ENCODE measurements at regions not wholly inside any gene's neighbourhood (a gene's known extent, or its start where the extent isn't known, plus 50 kb on each side); places are given as distances from the start of the nearest gene placed in this dataset.

DNA sequence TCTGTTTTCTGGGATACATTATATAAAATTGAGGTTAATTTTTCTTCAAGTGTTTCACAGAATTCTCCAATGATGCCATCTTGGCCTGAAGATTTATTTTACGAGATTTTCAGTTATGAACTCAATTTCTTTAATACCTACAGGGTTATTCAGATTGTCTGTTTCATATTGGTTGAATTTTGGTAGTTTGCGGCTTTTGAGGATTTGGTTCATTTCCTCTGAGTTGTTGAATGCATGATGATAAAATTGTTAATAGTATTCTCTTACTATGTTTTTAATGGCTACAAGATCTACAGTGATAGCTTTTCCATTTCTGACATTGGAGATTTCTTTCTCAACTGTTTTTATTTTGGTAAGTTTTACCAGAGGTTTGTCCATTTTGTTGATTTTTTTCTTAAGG lies 63.9 kb upstream of the PTPRG start:
- no peak overlapping the region for H3K4me2 ChIP-seq (ENCODE audit: control insufficient read depth, extremely low read depth, insufficient read depth, low read depth, low read length)
- no peaks in the 10 kb centered on the region for H3K9me1 ChIP-seq (ENCODE audit: control insufficient read depth, extremely low read depth, insufficient read depth, low read length)
- H3K9ac ChIP-seq (ENCODE audit: control insufficient read depth, extremely low read depth, insufficient read depth, low read length), result no peak overlapping the region
- DNase-seq (ENCODE audit: low read depth, low spot score), result no peak
- H3K9me3 ChIP-seq (ENCODE audit: control insufficient read depth, low read depth, low read length), result no peaks in the 10 kb centered on the region
- no peak overlapping the region for H3K27ac ChIP-seq (ENCODE audit: control insufficient read depth, insufficient read depth, low read length)
- H3K27me3 ChIP-seq (ENCODE audit: control insufficient read depth, extremely low read depth, insufficient read depth, low read length), result no peaks in the 10 kb centered on the region
- no peak overlapping the region for H2AFZ ChIP-seq (ENCODE audit: control insufficient read depth, low read length)
- no peaks in the 10 kb centered on the region for H3K79me2 ChIP-seq (ENCODE audit: control insufficient read depth, insufficient read depth, low read length)
- TF ChIP-seq CTCF (optimal IDR thresholded peaks at IDR 0.05 in 1 of 3, IDR thresholded peaks at IDR 0.05 in 1 of 3, conservative IDR thresholded peaks at IDR 0.05 in 1 of 3; ENCODE audit: extremely low read depth in 1 of 3, insufficient read depth in 2 of 3, low read length in 3 of 3) (no peak), EZH2 (IDR thresholded peaks at IDR 0.05; ENCODE audit: low read length) (no peak)
- dilution Hi-C loops (cut with MboI; ENCODE audit: extremely low pct_ligation_motif_present, low sequenced_read_pairs), result no loop called here
- H4K20me1 ChIP-seq (ENCODE audit: control insufficient read depth, extremely low read depth, insufficient read depth, low read length), result no peaks in the 10 kb centered on the region
- H3K36me3 ChIP-seq (ENCODE audit: control insufficient read depth in 2 of 2, extremely low read depth in 1 of 2, insufficient read depth in 2 of 2, low read length in 2 of 2), result no peaks in the 10 kb centered on the region
- FAIRE-seq, result no peak
- no peak overlapping the region for H3K4me3 ChIP-seq (ENCODE audit: control insufficient read depth in 2 of 3, extremely low read depth in 1 of 3, insufficient read depth in 2 of 3, low read depth in 1 of 3, low read length in 3 of 3)
- no peaks in the 10 kb centered on the region for H3K4me1 ChIP-seq (ENCODE audit: control insufficient read depth, extremely low read depth, insufficient read depth, low read length)

- Histone ChIP-seq H3K4me3 (ENCODE audit: control insufficient read depth in 2 of 3, extremely low read depth in 1 of 3, insufficient read depth in 2 of 3, low read depth in 1 of 3, low read length in 3 of 3) (no peak overlapping the region), H3K4me2 (ENCODE audit: control insufficient read depth, extremely low read depth, insufficient read depth, low read depth, low read length) (no peak overlapping the region), H3K27me3 (ENCODE audit: control insufficient read depth, extremely low read depth, insufficient read depth, low read length) (peaks cover 3% of the 10 kb centered on the region), H2AFZ (ENCODE audit: control insufficient read depth, low read length) (no peak overlapping the region), H3K9me1 (ENCODE audit: control insufficient read depth, extremely low read depth, insufficient read depth, low read length) (no peaks in the 10 kb centered on the region), H4K20me1 (ENCODE audit: control insufficient read depth, extremely low read depth, insufficient read depth, low read length) (no peaks in the 10 kb centered on the region), H3K9ac (ENCODE audit: control insufficient read depth, extremely low read depth, insufficient read depth, low read length) (no peak overlapping the region), H3K27ac (ENCODE audit: control insufficient read depth, insufficient read depth, low read length) (no peak overlapping the region), H3K36me3 (ENCODE audit: control insufficient read depth in 2 of 2, extremely low read depth in 1 of 2, insufficient read depth in 2 of 2, low read length in 2 of 2) (no peaks in the 10 kb centered on the region), H3K4me1 (ENCODE audit: control insufficient read depth, extremely low read depth, insufficient read depth, low read length) (no peaks in the 10 kb centered on the region), H3K79me2 (ENCODE audit: control insufficient read depth, insufficient read depth, low read length) (no peaks in the 10 kb centered on the region), H3K9me3 (ENCODE audit: control insufficient read depth, low read depth, low read length) (no peaks in the 10 kb centered on the region)
- no peak for TF ChIP-seq CTCF (optimal IDR thresholded peaks at IDR 0.05 in 1 of 3, IDR thresholded peaks at IDR 0.05 in 1 of 3, conservative IDR thresholded peaks at IDR 0.05 in 1 of 3; ENCODE audit: extremely low read depth in 1 of 3, insufficient read depth in 2 of 3, low read length in 3 of 3)
- TF ChIP-seq EZH2 (IDR thresholded peaks at IDR 0.05; ENCODE audit: low read length), result no peak
- DNase-seq (ENCODE audit: low read depth, low spot score) (no peak), FAIRE-seq (no peak)
- dilution Hi-C loops (cut with MboI; ENCODE audit: extremely low pct_ligation_motif_present, low sequenced_read_pairs), result no loop called here
Observed at GRCh38 chr3:61505197-61505596, 56.2 kb upstream of the PTPRG start.
